HG03064 (cell line): ENCODE measurements at regions not wholly inside any gene's neighbourhood (a gene's known extent, or its start where the extent isn't known, plus 50 kb on each side); places are given as distances from the start of the nearest gene placed in this dataset.
"Not testable (repeated sequence)": the region's sequence is repeated elsewhere in the genome, so short reads cannot be mapped to it uniquely, and the experiment has no call there.

Experiments used
- ATAC-seq: cut with Tn5 transposase; IDR thresholded peaks from one replicate; pipeline ENCODE4 v1.9.1; 2021; ENCODE audit warnings: low read depth; ENCODE audit not compliant: unreplicated experiment

DNA sequence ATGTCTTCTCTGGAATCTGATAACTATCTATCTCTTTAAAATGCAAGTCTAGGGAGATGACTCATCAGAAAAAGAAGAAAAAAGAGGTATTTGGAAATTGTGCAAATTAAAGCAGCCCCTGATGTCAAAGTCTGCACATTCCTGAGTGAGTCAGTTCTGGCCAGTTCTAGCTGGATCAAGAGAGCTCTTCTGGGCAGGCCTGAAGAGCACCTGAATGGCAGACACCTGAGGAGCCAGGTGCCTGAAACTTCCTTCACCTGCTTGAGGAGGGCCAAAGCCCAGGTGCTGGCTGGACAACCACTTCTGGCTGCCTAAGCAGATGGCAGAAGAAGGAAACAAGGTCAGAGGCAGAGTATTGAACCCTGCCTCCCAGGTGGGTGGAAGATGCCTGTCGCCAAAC is 1575.4 kb downstream of the RPIA start:
- not testable (repeated sequence) for ATAC-seq

DNA sequence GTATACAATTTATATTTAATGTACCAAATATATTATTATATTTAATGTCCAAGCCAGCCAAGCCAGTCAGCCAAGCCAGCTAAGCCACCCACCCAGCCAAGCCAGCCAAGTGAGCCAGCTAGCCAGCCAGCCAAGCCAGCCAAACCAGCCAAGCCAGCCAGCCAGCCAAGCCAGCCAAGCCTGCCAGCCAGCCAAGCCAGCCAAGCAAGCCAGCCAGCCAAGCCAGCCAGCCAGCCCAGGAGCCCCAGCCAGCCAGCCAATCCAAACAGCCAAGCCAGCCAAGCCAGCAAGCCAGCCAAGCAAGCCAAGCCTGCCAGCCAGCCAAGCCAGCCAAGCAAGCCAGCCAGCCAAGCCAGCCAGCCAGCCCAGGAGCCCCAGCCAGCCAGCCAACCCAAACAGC is 1596.3 kb downstream of the RPIA start:
- ATAC-seq: not testable (repeated sequence)

DNA sequence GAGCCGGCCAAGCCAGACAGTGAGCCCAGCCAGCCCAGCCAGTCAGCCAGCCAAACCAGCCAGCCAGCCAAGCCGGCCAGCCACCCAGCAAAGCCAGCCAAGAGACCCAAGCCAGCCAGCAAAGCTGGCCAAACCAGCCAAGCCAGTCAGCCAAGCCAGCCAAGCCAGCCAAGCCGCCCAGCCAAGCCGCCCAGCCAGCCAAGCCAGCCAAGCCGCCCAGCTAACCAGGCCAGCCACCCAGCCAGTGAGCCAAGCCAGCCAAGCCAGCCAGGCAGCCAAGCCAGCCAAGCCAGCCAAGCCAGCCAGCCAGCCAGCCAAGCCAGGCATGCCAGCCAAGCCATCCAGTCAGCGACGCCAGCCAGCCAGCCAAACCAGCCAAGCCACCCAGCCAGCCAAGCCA is 1596.9 kb downstream of the RPIA start:
- ATAC-seq: not testable (repeated sequence)

DNA sequence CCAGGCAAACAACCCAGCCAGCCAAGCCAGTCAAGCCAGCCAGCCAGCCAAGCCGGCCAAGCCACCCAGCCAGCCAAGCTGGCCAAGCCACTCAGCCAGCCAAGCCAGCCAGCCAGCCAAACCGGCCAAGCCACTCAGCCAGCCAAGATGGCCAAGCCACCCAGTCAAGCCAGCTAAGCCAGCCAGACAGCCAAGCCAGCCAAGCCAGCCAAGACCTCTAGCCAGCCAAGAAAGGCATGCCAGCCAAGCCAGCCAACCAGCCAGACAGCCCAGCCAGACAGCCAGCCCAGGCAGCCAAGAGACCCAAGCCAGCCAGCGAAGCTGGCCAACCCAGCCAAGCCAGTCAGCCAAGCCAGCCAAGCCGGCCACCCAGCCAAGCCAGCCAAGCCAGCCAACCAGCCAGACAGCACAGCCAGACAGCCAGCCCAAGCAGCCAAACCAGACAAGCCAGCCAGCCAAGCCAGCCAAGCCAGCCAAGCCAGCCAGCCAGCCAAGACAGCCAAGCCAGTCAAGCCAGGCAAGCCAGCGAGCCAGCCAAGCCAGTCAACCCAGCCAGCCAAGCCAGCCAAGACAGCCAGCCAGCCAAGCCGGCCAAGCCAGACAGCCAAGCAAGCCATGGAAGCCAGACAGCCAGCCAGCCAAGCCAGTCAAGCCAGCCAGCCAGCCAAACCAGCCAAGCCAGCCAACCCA is 1598.0 kb downstream of the RPIA start:
- ATAC-seq: not testable (repeated sequence)

DNA sequence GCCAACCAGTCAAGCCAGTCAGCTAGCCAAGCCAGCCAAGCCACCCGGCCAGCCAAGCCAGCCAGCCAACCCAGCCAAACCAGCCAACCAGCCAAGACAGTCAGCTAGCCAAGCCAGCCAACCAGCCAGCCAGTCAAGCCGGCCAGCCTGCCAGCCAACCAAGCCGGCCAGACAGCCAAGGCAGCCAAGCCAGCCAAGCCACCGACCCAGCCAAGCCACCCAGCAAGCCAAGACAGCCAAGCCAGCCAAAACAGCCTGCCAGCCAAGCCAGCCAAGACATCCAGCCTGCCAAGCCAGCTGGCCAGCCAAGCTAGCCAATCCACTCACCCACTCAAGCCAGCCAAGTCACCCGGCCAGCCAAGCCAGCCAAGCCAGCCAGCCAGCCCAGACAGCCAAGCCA is 1599.2 kb downstream of the RPIA start:
- ATAC-seq: not testable (repeated sequence)

DNA sequence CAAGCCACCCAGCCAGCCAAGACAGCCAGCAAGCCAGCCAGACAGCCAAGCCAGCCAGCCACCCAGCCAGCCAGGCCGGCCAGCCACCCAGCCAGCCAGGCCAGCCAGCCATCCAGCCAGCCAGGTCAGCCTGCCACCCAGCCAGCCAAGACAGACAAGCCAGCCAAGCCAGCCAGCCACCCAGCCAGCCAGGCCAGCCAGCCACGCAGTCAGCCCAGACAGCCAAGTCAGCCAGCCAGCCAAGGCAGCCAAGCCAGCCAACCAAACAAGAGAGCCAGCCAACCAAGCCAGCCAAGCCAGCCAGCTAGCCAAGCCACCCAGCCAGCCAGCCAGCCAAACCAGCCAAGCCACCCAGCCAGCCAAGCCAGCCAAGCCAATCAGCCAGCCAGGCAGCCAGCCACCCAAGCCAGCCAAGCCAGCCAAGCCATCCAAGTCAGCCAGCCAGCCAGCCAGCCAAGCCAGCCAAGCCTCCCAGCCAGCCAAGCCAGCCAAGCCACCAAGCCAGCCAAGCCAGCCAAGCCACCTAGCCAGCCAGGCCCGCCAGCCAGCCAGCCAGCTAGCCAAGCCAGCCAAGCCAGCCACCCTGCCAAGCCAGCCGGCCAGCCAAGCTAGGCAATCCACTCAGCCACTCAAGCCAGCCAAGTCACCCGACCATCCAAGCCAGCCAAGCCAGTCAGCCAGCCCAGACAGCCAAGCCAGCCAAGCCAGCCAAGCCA is 1599.9 kb downstream of the RPIA start:
- ATAC-seq: not testable (repeated sequence)

DNA sequence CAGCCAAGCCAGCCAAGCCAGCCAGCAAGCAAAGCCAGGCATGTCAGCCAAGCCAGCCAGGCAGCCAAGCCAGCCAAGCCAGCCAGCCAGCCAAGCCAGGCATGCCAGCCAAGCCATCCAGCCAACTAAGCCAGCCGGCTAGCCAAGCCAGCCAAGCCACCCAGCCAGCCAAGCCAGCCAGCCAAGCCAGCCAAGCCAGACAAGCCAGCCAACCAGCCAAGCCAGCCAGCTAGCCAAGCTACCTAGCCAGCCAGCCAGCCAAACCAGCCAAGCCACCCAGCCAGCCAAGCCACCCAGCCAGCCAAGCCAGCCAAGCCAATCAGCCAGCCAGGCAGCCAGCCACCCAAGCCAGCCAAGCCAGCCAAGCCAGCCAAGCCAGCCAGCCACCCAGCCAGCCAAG is 1600.5 kb downstream of the RPIA start:
- ATAC-seq: not testable (repeated sequence)

DNA sequence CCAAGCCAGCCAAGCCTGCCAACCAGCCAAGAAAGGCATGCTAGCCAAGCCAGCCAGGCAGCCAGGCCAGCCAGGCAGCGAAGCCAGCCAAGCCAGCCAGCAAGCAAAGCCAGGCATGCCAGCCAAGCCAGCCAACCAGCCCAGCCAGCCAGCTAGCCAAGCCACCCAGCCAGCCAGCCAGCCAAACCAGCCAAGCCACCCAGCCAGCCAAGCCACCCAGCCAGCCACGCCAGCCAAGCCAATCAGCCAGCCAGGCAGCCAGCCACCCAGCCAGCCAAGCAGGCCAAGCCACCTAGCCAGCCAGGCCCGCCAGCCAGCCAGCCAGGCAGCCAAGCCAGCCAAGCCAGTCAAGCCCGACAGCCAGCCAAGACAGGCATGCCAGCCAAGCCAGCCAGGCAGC is 1601.0 kb downstream of the RPIA start:
- ATAC-seq: not testable (repeated sequence)

DNA sequence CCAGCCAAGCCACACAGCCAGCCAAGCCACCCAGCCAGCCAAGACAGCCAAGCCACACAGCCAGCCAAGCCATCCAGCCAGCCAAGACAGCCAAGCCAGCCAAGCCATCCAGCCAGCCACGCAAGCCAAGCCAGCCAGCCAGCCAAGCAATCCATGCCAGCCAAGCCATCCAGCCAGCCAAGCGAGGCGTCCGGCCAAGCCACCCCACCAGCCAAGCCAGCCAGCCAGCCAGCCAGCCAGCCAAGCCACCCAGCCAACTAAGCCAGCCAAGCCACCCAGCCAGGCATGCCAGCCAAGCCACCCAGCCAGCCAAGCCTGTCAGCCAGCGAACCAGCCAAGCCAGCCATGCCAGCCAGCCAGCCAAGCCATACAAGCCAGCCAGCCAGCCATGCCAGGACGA is 1601.8 kb downstream of the RPIA start:
- ATAC-seq: not testable (repeated sequence)

DNA sequence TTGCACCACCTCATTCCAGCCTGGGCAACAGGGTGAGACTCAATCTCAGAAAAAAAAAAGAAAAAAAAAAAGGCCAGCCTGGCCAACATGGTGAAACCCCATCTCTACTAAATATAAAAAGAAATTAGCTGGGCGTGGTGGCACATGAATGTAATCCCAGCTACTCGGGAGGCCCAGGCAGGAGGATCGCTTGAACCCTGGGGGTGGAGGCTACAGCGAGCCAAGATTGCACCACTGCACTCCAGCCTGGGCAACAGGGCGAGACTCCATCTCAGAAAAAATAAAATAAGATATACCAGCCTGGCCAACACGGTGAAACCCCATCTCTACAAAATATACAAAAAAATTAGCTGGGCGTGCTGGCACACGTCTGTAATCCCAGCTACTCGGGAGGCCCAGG is 1602.3 kb downstream of the RPIA start:
- ATAC-seq: not testable (repeated sequence)

DNA sequence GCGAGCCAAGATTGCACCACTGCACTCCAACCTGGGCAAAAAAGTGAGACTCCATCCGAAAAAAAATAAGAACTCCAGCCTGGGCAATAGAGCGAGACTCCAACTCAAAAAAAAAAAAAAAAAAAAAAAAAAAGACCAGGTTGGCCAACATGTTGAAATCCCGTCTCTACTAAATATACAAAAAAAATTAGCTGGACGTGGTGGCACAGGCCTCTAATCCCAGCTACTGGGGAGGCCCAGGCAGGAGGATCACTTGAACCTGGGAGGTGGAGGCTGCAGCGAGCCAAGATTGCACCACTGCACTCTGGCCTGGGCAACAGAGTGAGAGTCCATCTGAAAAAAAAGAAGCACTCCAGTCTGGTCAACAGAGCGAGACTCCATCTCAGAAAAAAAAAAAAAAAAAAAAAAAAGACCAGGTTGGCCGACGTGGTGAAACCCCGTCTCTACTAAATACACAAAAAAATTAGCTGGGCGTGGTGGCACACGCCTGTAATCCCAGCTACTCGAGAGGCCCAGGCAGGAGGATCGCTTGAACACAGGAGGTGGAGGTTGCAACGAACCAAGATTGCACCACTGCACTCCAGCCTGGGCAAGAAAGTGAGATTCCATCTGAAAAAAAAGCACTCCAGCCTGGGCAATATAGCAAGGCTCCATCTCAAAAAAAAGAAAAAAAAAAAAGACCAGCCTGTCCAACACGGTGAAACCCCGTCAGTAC is 1603.7 kb downstream of the RPIA start:
- not testable (repeated sequence) for ATAC-seq

DNA sequence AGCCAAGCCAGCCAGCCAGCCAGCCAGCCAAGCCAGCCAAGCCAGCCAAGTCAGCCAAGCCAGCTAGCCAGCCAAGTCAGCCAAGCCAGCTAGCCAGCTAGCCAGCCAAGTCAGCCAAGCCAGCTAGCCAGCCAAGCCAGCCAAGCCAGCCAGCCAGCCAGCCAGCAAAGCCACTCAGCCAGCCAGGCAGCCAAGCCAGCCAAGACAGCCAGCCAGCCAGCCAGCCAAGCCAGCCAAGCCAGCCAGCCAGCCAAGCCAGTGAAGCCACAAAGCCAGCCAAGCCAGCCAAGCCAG is 1605.0 kb downstream of the RPIA start:
- not testable (repeated sequence) for ATAC-seq

DNA sequence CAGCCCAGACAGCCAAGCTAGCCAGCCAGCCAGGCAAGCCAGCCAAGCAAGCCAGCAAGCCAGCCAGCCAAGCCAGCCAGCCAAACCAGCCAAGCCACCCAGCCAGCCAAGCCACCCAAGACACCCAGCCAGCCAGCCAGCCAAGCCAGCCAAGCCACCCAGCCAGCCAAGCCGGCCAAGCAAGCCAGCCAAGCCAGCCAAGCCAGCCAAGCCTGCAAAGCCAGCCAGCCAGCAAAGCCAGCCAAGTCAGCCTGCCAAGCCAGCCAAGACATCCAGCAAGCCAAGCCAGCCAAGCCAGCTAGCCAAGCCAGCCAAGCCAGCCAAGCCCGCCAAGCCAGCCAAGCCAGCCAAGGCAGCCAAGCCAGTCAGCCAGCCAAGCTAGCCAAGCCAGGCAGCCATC is 1606.2 kb downstream of the RPIA start:
- not testable (repeated sequence) for ATAC-seq

DNA sequence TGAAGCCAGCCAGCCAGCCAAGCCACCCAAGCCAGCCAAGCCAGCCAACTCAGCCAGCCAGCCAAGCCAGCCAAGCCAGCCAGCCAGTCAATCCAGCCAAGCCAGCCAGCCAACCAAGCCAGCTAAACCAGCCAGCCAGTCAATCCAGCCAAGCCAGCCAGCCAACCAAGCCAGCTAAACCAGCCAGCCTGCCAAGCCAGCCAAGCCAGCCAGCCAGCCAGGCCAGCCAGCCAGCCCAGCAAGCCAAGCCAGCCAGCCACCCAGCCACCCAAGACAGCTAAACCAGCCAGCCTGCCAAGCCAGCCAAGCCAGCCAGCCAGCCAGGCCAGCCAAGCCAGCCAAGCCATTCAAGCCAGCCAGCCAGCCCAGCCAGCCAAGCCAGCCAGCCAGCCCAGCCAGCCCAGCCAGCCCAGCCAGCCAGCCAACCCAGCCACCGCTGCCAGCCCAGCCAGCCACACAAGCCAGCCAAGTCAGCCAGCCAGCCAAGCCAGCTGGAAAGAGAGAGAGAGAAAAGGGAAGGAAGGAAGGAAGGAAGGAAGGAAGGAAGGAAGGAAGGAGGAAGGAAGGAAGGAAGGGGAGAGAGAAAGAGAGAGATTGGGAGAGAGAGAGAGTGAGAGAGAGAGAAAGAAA is 1606.8 kb downstream of the RPIA start:
- not testable (repeated sequence) for ATAC-seq

DNA sequence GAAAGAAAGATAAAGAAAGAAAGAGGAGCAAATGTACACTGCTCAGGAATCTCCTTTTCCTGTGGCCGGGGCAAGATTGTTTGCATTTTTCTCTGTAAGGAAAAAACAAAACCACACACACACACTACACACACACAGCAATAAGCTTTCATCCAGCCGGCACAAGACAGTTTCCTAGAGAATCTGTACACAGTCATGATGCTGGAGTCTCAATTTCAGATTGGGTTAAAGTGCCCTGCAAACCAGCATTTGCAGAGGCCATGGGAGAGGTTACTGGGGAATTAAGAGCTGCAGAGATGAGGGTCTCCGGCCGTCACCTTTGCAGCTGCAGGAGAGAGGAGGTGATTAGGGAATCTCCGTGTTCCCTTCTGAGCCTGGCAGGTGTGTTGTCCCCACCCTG is 1607.5 kb downstream of the RPIA start:
- not testable (repeated sequence) for ATAC-seq

DNA sequence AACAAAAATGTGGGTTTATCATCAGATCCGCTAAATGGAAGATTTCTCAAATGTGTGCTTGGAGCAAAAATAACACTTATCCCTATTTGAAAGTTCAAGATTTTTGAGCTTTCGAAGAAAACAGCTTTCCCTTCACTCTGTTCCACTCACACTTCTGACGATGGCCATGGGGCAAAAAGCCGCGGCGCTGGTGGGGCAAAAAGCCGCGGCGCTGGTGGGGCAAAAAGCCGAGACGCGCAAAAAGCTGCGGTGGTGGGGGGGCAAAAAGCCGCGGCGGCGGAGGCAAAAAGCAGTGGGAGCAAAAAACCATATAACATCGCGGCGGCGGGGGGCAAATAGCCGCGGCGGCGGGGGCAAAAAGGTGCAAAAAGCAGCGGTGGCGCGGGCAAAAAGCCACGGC is 1631.5 kb downstream of the RPIA start:
- ATAC-seq: not testable (repeated sequence)

DNA sequence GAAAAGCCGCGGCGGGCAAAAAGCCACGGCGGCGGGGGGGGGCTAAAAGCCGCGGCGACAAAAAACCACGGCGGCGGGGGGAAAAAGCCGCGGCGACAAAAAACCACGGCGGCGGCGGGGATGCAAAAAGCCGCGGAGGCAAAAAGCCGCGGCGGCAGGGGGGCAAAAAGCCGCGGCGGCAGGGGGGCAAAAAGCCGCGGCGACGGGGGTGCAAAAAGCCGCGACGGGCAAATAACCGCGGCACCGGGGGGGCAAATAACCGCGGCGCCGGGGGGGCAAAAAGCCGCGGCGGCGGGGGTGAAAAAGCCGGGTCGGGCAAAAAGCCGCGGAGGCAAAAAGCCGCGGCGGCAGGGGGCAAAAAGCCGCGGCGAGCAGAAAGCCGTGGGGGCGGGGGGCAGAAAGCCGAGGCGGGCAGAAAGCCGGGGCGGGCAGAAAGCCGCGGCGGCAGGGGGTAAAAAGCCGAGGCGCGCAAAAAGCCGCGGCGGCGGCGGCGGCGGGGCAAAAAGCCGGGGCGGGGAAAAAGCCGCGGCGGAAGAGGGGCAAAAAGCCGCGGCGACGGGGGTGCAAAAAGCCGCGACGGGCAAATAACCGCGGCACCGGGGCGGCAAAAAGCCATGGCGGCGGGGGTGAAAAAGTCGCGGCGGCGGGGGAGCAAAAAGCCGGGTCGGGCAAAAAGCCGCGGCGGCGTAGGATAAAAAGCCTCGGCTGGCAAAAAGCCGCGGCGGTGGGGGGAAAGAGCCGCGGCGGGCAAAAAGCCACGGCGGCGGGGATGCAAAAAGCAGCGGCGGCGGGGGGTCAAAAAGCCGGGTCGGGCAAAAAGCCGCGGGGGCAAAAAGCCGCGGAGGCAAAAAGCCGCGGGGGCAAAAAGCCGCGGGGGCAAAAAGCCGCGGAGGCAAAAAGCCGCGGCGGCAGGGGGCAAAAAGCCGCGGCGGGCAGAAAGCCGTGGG is 1632.4 kb downstream of the RPIA start:
- not testable (repeated sequence) for ATAC-seq

DNA sequence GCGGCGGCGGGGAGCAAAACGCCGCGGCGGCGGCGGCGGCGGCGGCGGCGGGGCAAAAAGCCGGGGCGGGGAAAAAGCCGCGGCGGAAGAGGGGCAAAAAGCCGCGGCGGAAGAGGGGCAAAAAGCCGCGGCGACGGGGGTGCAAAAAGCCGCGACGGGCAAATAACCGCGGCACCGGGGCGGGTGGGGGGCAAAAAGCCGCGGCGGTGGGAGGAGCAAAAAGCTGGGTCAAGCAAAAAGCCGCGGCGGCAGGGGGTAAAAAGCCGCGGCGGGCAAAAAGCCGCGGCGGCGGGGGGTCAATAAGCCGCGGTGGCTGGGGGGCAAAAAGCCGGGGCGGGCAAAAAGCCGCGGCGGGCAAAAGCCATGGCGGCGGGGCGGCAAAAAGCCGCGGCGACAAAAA is 1633.2 kb downstream of the RPIA start:
- ATAC-seq: not testable (repeated sequence)

DNA sequence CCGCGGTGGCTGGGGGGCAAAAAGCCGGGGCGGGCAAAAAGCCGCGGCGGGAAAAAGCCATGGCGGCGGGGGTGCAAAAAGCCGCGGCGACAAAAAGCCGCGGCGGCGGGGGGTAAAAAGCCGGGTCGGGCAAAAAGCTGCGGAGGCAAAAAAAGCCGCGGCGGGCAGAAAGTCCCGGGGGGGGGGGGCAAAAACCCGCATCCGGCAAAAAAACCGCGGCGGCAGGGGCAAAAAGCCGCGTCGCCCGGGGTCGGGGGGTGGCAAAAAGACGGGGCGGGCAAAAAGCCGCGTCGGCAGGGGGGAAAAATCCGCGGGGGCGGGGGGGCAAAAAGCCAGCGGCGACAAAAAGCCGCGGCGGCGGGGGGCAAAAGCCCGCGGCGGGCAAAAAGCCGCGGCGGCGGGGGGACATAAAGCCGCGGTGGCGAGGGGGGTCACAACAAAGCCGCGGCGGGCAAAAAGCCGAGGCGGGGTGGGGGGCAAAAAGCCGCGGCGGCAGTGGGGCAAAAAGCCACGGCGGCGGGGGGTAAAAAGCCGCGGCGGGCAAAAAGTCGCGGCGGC is 1634.4 kb downstream of the RPIA start:
- ATAC-seq: not testable (repeated sequence)

DNA sequence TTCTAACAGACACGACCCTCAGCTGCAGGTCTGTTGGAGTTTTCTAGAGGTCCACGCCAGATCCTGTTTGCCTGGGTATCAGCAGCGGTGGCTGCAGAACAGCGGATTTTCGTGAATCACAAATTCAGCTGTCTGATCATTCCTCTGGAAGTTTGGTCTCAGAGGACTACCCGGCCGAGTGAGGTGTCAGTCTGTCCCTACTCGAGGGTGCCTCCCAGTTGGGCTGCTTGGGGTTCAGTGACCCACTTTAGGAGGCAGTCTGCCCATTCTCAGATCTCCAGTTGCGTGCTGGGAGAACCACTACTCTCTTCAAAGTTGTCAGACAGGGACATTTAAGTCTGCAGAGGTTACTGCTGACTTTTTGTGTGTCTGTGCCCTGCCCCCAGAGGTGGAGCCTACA is 1664.1 kb downstream of the RPIA start:
- ATAC-seq: not testable (repeated sequence)
